ENCODE measurements at regions not wholly inside any gene's neighbourhood (a gene's known extent, or its start where the extent isn't known, plus 50 kb on each side); places are given as distances from the start of the nearest gene placed in this dataset.

GRCh38 chr3:170703121-170703588 lies 117.3 kb upstream of the SLC7A14 start (continued):
- no peak for TF ChIP-seq ARID2 (IDR thresholded peaks at IDR 0.05)
- no peak for TF ChIP-seq CSDE1 (IDR thresholded peaks at IDR 0.05)
- peak; percentile 95 for TF ChIP-seq SMAD4 (CRISPR knock-in tag; conservative IDR thresholded peaks at IDR 0.05)
- peak; percentile 61; the same call in 1 of the 2 replicates for TF ChIP-seq ATF7 (IDR thresholded peaks at IDR 0.05)
- TF ChIP-seq JUN (IDR thresholded peaks at IDR 0.05; ENCODE audit: borderline replicate concordance, low read depth, low read length): peak; percentile 88; the same call in 1 of the 2 replicates
- TF ChIP-seq JUN (CRISPR knock-in tag; IDR thresholded peaks at IDR 0.05; ENCODE audit: borderline replicate concordance): no peak
- no peak for TF ChIP-seq MCM5 (IDR thresholded peaks at IDR 0.05; ENCODE audit: low read depth)
- no peak for TF ChIP-seq HDAC6 (IDR thresholded peaks at IDR 0.05; ENCODE audit: low read depth, low read length)
- TF ChIP-seq GTF2E2 (tag; IDR thresholded peaks at IDR 0.05): no peak
- TF ChIP-seq SP1 (CRISPR knock-in tag; IDR thresholded peaks at IDR 0.05): no peak
- TF ChIP-seq NFATC3 (IDR thresholded peaks at IDR 0.05): no peak
- TF ChIP-seq SRSF9 (IDR thresholded peaks at IDR 0.05; ENCODE audit: borderline replicate concordance, low read depth, low read length): no peak
- TF ChIP-seq ZNF41 (CRISPR knock-in tag; conservative IDR thresholded peaks at IDR 0.05): 0 out of 2 replicates have a peak, but pooled peaks have one; percentile 32
- peak; percentile 79 for TF ChIP-seq TRIM28 (IDR thresholded peaks at IDR 0.05)
- no peak for TF ChIP-seq POLR2A (conservative IDR thresholded peaks at IDR 0.05)
- TF ChIP-seq ZFPM2 (CRISPR knock-in tag; IDR thresholded peaks at IDR 0.05): no peak
- no peak for TF ChIP-seq ZKSCAN1 (IDR thresholded peaks at IDR 0.05; ENCODE audit: low read depth, low read length)
- TF ChIP-seq CHD1 (IDR thresholded peaks at IDR 0.05; ENCODE audit: low read length): no peak
- TF ChIP-seq GABPB1 (CRISPR knock-in tag; IDR thresholded peaks at IDR 0.05): no peak
- no peak for TF ChIP-seq KDM5B (IDR thresholded peaks at IDR 0.05; ENCODE audit: insufficient replicate concordance, low read depth, low read length)
- TF ChIP-seq KAT7 (CRISPR knock-in tag; IDR thresholded peaks at IDR 0.05; ENCODE audit: borderline replicate concordance): no peak
- TF ChIP-seq FOXA1 (IDR thresholded peaks at IDR 0.05; ENCODE audit: borderline replicate concordance): no peak
- peak; percentile 66; the same call in 1 of the 2 replicates for TF ChIP-seq KLF16 (IDR thresholded peaks at IDR 0.05)
- no peak for TF ChIP-seq E4F1 (CRISPR knock-in tag; IDR thresholded peaks at IDR 0.05; ENCODE audit: borderline replicate concordance)
- peak; percentile 40 to 63; a peak in 3 of 4 replicates for TF ChIP-seq MNT (conservative IDR thresholded peaks at IDR 0.05)
- no peak for TF ChIP-seq DLX4 (CRISPR knock-in tag; IDR thresholded peaks at IDR 0.05)
- TF ChIP-seq USF1 (CRISPR knock-in tag; IDR thresholded peaks at IDR 0.05): no peak
- no peak for TF ChIP-seq TGIF2 (CRISPR knock-in tag; IDR thresholded peaks at IDR 0.05)
- no peak for TF ChIP-seq SAFB (IDR thresholded peaks at IDR 0.05; ENCODE audit: borderline replicate concordance, low read depth, low read length)

All from K562 (cell line).